H1 (cell line): ENCODE measurements at regions not wholly inside any gene's neighbourhood (a gene's known extent, or its start where the extent isn't known, plus 50 kb on each side); places are given as distances from the start of the nearest gene placed in this dataset.

ENCODE experiments used
- CTCF ChIA-PET: fragments of 300-600 bp; sonication (Branson Sonifier 250); formaldehyde crosslinking; loops from one replicate; lab custom pipeline; 2021; ENCODE audit not compliant: partially characterized antibody; lab: Charles Lee
- POLR2A ChIA-PET: fragments of 300-600 bp; sonication (Branson Sonifier 250); formaldehyde crosslinking; loops from one replicate; lab custom pipeline; 2021; ENCODE audit warnings: inconsistent platforms; ENCODE audit not compliant: partially characterized antibody; lab: Charles Lee
- DNase-seq, 2 experiments: peaks; one replicate each; pipeline versions ENCODE4 v3.0.0 to v3.0.0-alpha.2; 2010 to 2022; ENCODE audit warnings: low spot score in 2 of 2, low read depth in 1 of 2, mixed read lengths in 1 of 2
- FAIRE-seq: peaks from 2 replicates; lab custom pipeline; 2011; peaks lifted over from hg19 to GRCh38; lab: Jason Lieb, UNC
- H2AFZ ChIP-seq: 2 replicates; pipeline ENCODE4 v1.8.1; 2012; ENCODE audit warnings: low read length, inconsistent platforms
- H2AK5ac ChIP-seq: 2 replicates; pipeline ENCODE4 v1.6.1; 2013; ENCODE audit warnings: low read depth, low read length
- H2BK120ac ChIP-seq: replicated peaks from 2 replicates; pipeline ENCODE3; 2013; ENCODE audit warnings: low read depth, low read length, inconsistent platforms
- H2BK12ac ChIP-seq: 2 replicates; pipeline ENCODE4 v1.6.1; 2013; ENCODE audit warnings: low read depth, low read length
- H2BK15ac ChIP-seq: 2 replicates; pipeline ENCODE4 v1.6.1; 2013; ENCODE audit warnings: low read length
- H2BK20ac ChIP-seq: 2 replicates; pipeline ENCODE4 v1.6.1; 2013; ENCODE audit warnings: low read length
- H2BK5ac ChIP-seq: 2 replicates; pipeline ENCODE4 v1.6.1; 2013; ENCODE audit warnings: low read depth, low read length
- H3K14ac ChIP-seq: 2 replicates; pipeline ENCODE4 v1.6.1; 2013; ENCODE audit warnings: inconsistent platforms; ENCODE audit not compliant: insufficient read length
- H3K18ac ChIP-seq: 2 replicates; pipeline ENCODE4 v1.6.1; 2013; ENCODE audit warnings: low read length; ENCODE audit errors: extremely low read depth
- H3K23ac ChIP-seq: 2 replicates; pipeline ENCODE4 v1.6.1; 2013; ENCODE audit warnings: inconsistent platforms; ENCODE audit not compliant: insufficient read length
- H3K23me2 ChIP-seq: 2 replicates; pipeline ENCODE4 v1.6.1; 2013; ENCODE audit warnings: low read depth, low read length
- H3K27ac ChIP-seq: 2 replicates; pipeline ENCODE4 v1.6.1; 2011; ENCODE audit warnings: low read depth, low read length, inconsistent platforms
- H3K27me3 ChIP-seq, 4 experiments: replicated peaks in 1 of 4; 1 replicate in 1 of 4; 2 replicates in 3 of 4; pipeline versions ENCODE4 v1.6.1 to v1.8.1; 2011 to 2013; ENCODE audit warnings: low read length in 3 of 4, mild to moderate bottlenecking in 3 of 4, inconsistent platforms in 2 of 4, mixed read lengths in 2 of 4, moderate library complexity in 1 of 4; ENCODE audit not compliant: control insufficient read depth in 3 of 4, insufficient read depth in 3 of 4; ENCODE audit errors: extremely low read depth in 1 of 4
- H3K36me3 ChIP-seq, 4 experiments: 2 replicates each; pipeline versions ENCODE4 v1.6.1 to v1.8.1; 2011 to 2013; ENCODE audit warnings: mild to moderate bottlenecking in 4 of 4, low read length in 3 of 4, moderate library complexity in 2 of 4, control low read depth in 1 of 4, inconsistent platforms in 1 of 4; ENCODE audit not compliant: insufficient read depth in 4 of 4, control insufficient read depth in 2 of 4
- H3K4ac ChIP-seq: replicated peaks from 2 replicates; pipeline ENCODE3; 2013; ENCODE audit warnings: low read length, low read depth, mixed read lengths, inconsistent platforms; ENCODE audit not compliant: insufficient read length
- H3K4me1 ChIP-seq, 4 experiments: replicated peaks in 1 of 4; 1 replicate in 1 of 4; 2 replicates in 3 of 4; pipeline versions ENCODE4 v1.6.1 to v1.8.1; 2011 to 2013; ENCODE audit warnings: low read length in 3 of 4, inconsistent platforms in 2 of 4, mixed read lengths in 1 of 4; ENCODE audit not compliant: insufficient read depth in 4 of 4, control insufficient read depth in 3 of 4
- H3K4me2 ChIP-seq, 2 experiments: 2 replicates each; pipeline versions ENCODE4 v1.6.1 to v1.8.1; 2011 to 2013; ENCODE audit warnings: low read depth in 2 of 2, low read length in 2 of 2, control low read depth in 1 of 2, inconsistent platforms in 1 of 2, mild to moderate bottlenecking in 1 of 2; ENCODE audit not compliant: insufficient read depth in 1 of 2
- H3K4me3 ChIP-seq, 4 experiments: fragments of 200-600, 300-600 bp in 1 of 4; sonication (generic), shearing (Covaris generic), sonication (Bioruptor Twin) in 1 of 4; 2 replicates each; pipeline versions ENCODE4 v1.5.1 to v1.8.1; 2011 to 2016; ENCODE audit warnings: low read length in 4 of 4, low read depth in 3 of 4, control low read depth in 2 of 4, inconsistent platforms in 2 of 4, mild to moderate bottlenecking in 2 of 4, mixed read lengths in 1 of 4, moderate library complexity in 1 of 4; ENCODE audit not compliant: insufficient read depth in 2 of 4; ENCODE audit errors: extremely low read depth in 1 of 4
- H3K56ac ChIP-seq: replicated peaks from 2 replicates; pipeline ENCODE3; 2013; ENCODE audit warnings: low read depth, mild to moderate bottlenecking, mixed read lengths, low read length, inconsistent platforms; ENCODE audit not compliant: insufficient read length
- H3K79me1 ChIP-seq: 2 replicates; pipeline ENCODE4 v1.6.1; 2013; ENCODE audit warnings: low read depth, low read length, control low read depth
- H3K79me2 ChIP-seq, 2 experiments: 2 replicates each; pipeline versions ENCODE4 v1.6.1 to v1.8.1; 2012 to 2013; ENCODE audit warnings: low read length in 2 of 2, mild to moderate bottlenecking in 2 of 2, inconsistent platforms in 1 of 2; ENCODE audit not compliant: insufficient read depth in 2 of 2, control insufficient read depth in 1 of 2
- H3K9ac ChIP-seq, 4 experiments: replicated peaks in 1 of 4; 1 replicate in 1 of 4; 2 replicates in 3 of 4; pipeline versions ENCODE4 v1.6.1 to v1.8.1; 2011 to 2013; ENCODE audit warnings: low read depth in 3 of 4, low read length in 3 of 4, control low read depth in 2 of 4, mild to moderate bottlenecking in 2 of 4, moderate library complexity in 2 of 4, inconsistent platforms in 1 of 4; ENCODE audit errors: extremely low read depth in 1 of 4
- H3K9me3 ChIP-seq, 2 experiments: 2 replicates each; pipeline versions ENCODE4 v1.6.1 to v1.8.1; 2012 to 2013; ENCODE audit warnings: mild to moderate bottlenecking in 2 of 2, moderate library complexity in 2 of 2, control low read depth in 1 of 2, inconsistent platforms in 1 of 2, low read depth in 1 of 2, low read length in 1 of 2, mixed read lengths in 1 of 2; ENCODE audit not compliant: insufficient read depth in 2 of 2
- H4K20me1 ChIP-seq, 2 experiments: replicated peaks in 1 of 2; 2 replicates each; pipeline versions ENCODE3 to v1.8.1; 2011 to 2013; ENCODE audit warnings: inconsistent platforms in 2 of 2, low read length in 2 of 2, mild to moderate bottlenecking in 1 of 2; ENCODE audit not compliant: insufficient read depth in 2 of 2, control insufficient read depth in 1 of 2
- H4K5ac ChIP-seq: 2 replicates; pipeline ENCODE4 v1.6.1; 2013; ENCODE audit warnings: low read length, low read depth, mixed read lengths, inconsistent platforms; ENCODE audit not compliant: insufficient read length
- H4K8ac ChIP-seq: 2 replicates; pipeline ENCODE4 v1.8.0; 2013; ENCODE audit warnings: mild to moderate bottlenecking, moderate library complexity, low read length, inconsistent platforms; ENCODE audit not compliant: insufficient read depth; ENCODE audit errors: extremely low read depth
- H4K91ac ChIP-seq: replicated peaks from 2 replicates; pipeline ENCODE3; 2013; ENCODE audit warnings: low read length, mixed read lengths, inconsistent platforms; ENCODE audit not compliant: insufficient read length
- POLR2AphosphoS5 ChIP-seq: IDR thresholded peaks from 2 replicates; pipeline ENCODE4 v1.6.1; 2011; ENCODE audit warnings: low read depth, low read length
- WGBS, 2 experiments: shearing (Covaris generic) in 1 of 2; methylation state at CpG; one replicate each; pipeline versions ENCODE4 v1.1.6 to v1.1.7; 2013 to 2015; ENCODE audit warnings: low lambda C conversion rate in 2 of 2, mixed read lengths in 2 of 2, inconsistent platforms in 1 of 2, low coverage in 1 of 2, missing lambda C conversion rate in 1 of 2; ENCODE audit not compliant: insufficient replicate concordance in 2 of 2, insufficient coverage in 1 of 2, insufficient read length in 1 of 2; ENCODE audit errors: extremely low coverage in 1 of 2, missing lambda C conversion rate in 1 of 2; 5-methylcytosine and 5-hydroxymethylcytosine counted together
- TF ChIP-seq, protein P1 (sequence below): IDR thresholded peaks from 2 replicates; pipeline ENCODE4 v1.6.1; 2012; ENCODE audit warnings: inconsistent platforms

- no peak for TF ChIP-seq POLR2AphosphoS5
- TF ChIP-seq, protein P1, sequence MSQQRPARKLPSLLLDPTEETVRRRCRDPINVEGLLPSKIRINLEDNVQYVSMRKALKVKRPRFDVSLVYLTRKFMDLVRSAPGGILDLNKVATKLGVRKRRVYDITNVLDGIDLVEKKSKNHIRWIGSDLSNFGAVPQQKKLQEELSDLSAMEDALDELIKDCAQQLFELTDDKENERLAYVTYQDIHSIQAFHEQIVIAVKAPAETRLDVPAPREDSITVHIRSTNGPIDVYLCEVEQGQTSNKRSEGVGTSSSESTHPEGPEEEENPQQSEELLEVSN, result no peak
- no peak for DNase-seq
- CTCF ChIA-PET, result interaction anchor here (1.0 kb wide), 1 partner anchor 73 kb away, joined by 3 read pairs; no protein-coding TSS in a partner anchor
- H3K18ac ChIP-seq, result no peak overlapping the region
- no peak overlapping the region for H2BK20ac ChIP-seq
- H3K4me1 ChIP-seq, result peaks cover 0 to 20% (median 12%) of the 10 kb centered on the region in 4 experiments; a peak in 6 of 7 replicates
- H2BK12ac ChIP-seq, result no peak overlapping the region
- H2AFZ ChIP-seq, result no peak overlapping the region
- no peak overlapping the region for H3K4ac ChIP-seq
- no peaks in the 10 kb centered on the region for H3K79me2 ChIP-seq
- no peak overlapping the region for H3K23ac ChIP-seq
- no peak overlapping the region for H2BK15ac ChIP-seq
- peaks cover 10% of the 10 kb centered on the region; the same call in 1 of the 2 replicates for H3K23me2 ChIP-seq
- H3K9ac ChIP-seq, result no peak overlapping the region
- H2AK5ac ChIP-seq, result no peak overlapping the region
- no peak overlapping the region for H3K56ac ChIP-seq
- H4K91ac ChIP-seq, result no peak overlapping the region
- H3K36me3 ChIP-seq, result no peaks in the 10 kb centered on the region
- WGBS, 2 experiments, result 91% methylated on average over 7 of the region's 7 CpGs; no CpG with 5 or more reads in 1 of the 2 experiments
- no peak overlapping the region for H4K8ac ChIP-seq
- H3K79me1 ChIP-seq, result no peaks in the 10 kb centered on the region
- H4K5ac ChIP-seq, result no peak overlapping the region
- no peaks in the 10 kb centered on the region for H4K20me1 ChIP-seq
- H3K27me3 ChIP-seq, result peaks cover 0 to 6% (median 3%) of the 10 kb centered on the region in 4 experiments; a peak in 5 of 7 replicates
- H3K9me3 ChIP-seq, result no peaks in the 10 kb centered on the region
- no peak overlapping the region for H3K4me3 ChIP-seq
- POLR2A ChIA-PET, result no interaction called here
- no peak for FAIRE-seq
- no peak overlapping the region for H2BK120ac ChIP-seq
- H3K4me2 ChIP-seq, result no peak overlapping the region
- H3K14ac ChIP-seq, result no peak overlapping the region
- H3K27ac ChIP-seq, result no peak overlapping the region
- no peak overlapping the region for H2BK5ac ChIP-seq
These were observed 52.1 kb upstream of the ACOT11 start for GRCh38 chr1:54495954-54496353.
